ENCODE measurements at regions not wholly inside any gene's neighbourhood (a gene's known extent, or its start where the extent isn't known, plus 50 kb on each side); places are given as distances from the start of the nearest gene placed in this dataset.

DNA sequence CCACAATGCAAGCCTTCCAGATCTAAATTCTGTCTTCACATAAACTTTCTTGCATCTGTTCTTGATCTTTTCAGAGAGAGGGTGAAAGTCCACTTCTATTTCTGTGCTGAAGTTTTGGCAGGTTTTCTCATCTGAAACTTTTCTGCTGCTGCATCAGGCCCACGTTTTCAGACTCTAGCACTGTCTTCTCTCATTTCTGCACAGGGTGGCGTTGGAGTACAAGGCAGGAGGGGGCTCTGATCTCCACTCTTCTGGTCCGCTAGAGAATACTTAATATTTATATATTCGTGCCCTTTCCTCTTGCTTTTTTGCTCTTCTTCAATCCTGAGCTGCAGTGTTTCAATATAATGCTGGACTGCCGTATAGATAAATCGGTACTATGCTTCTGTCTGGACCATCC lies 204.0 kb upstream of the PRDM9 start:
- no peak for DNase-seq (ENCODE audit: low spot score)
- no peaks in the 10 kb centered on the region for H3K4me1 ChIP-seq (ENCODE audit: insufficient read depth, low read length, poor library complexity, severe bottlenecking)
- ChIA-PET CTCF (no interaction called here), POLR2A (ENCODE audit: low non-redundant PET) (no interaction called here)
- no peaks in the 10 kb centered on the region for H3K36me3 ChIP-seq (ENCODE audit: insufficient read depth, low read length, poor library complexity, severe bottlenecking)
- intact Hi-C loops (cut with micrococcal nuclease; ENCODE audit: unreplicated experiment), result no loop called here
- BruUV-seq (replicated peaks), result no TSS peak
- H3K9me3 ChIP-seq (ENCODE audit: low read depth, low read length, poor library complexity, severe bottlenecking), result no peaks in the 10 kb centered on the region
- TF ChIP-seq EZH2 (IDR thresholded peaks at IDR 0.05; ENCODE audit: borderline replicate concordance, low read depth, low read length, poor library complexity, severe bottlenecking), result no peak
- TF ChIP-seq CTCF (conservative IDR thresholded peaks at IDR 0.05; ENCODE audit: low read depth, low read length), result 0 out of 2 replicates have a peak, but pooled peaks have one; percentile 36
- no peak overlapping the region for H3K4me3 ChIP-seq (ENCODE audit: low read depth, low read length, poor library complexity, severe bottlenecking)
- H3K27ac ChIP-seq (ENCODE audit: low read depth, low read length, poor library complexity, severe bottlenecking), result no peak overlapping the region
- no peaks in the 10 kb centered on the region for H3K27me3 ChIP-seq (replicated peaks; ENCODE audit: insufficient read depth, low read depth, low read length, poor library complexity)

GRCh38 chr5:23302438-23302837 lies 205.0 kb upstream of the PRDM9 start:
- no peak overlapping the region for H3K4me3 ChIP-seq (ENCODE audit: low read depth, low read length, poor library complexity, severe bottlenecking)
- no TSS peak for BruUV-seq (replicated peaks)
- TF ChIP-seq CTCF (conservative IDR thresholded peaks at IDR 0.05; ENCODE audit: low read depth, low read length), result no peak
- TF ChIP-seq EZH2 (IDR thresholded peaks at IDR 0.05; ENCODE audit: borderline replicate concordance, low read depth, low read length, poor library complexity, severe bottlenecking), result no peak
- intact Hi-C loops (cut with micrococcal nuclease; ENCODE audit: unreplicated experiment), result no loop called here
- H3K4me1 ChIP-seq (ENCODE audit: insufficient read depth, low read length, poor library complexity, severe bottlenecking), result no peaks in the 10 kb centered on the region
- no peaks in the 10 kb centered on the region for H3K27me3 ChIP-seq (replicated peaks; ENCODE audit: insufficient read depth, low read depth, low read length, poor library complexity)
- ChIA-PET CTCF (interaction anchor here (1.1 kb wide), 1 partner anchor 94 kb away, joined by 3 read pairs; no protein-coding TSS in a partner anchor), POLR2A (ENCODE audit: low non-redundant PET) (no interaction called here)
- no peaks in the 10 kb centered on the region for H3K36me3 ChIP-seq (ENCODE audit: insufficient read depth, low read length, poor library complexity, severe bottlenecking)
- H3K9me3 ChIP-seq (ENCODE audit: low read depth, low read length, poor library complexity, severe bottlenecking), result no peaks in the 10 kb centered on the region
- DNase-seq (ENCODE audit: low spot score), result no peak
- no peak overlapping the region for H3K27ac ChIP-seq (ENCODE audit: low read depth, low read length, poor library complexity, severe bottlenecking)

GRCh38 chr5:23289162-23289561 lies 218.2 kb upstream of the PRDM9 start:
- no peak overlapping the region for H3K27ac ChIP-seq (ENCODE audit: low read depth, low read length, poor library complexity, severe bottlenecking)
- ChIA-PET POLR2A (ENCODE audit: low non-redundant PET) (no interaction called here), CTCF (interaction anchor here (0.5 kb wide), 1 partner anchor 318 kb away, joined by 4 read pairs; no protein-coding TSS in a partner anchor)
- H3K9me3 ChIP-seq (ENCODE audit: low read depth, low read length, poor library complexity, severe bottlenecking), result no peaks in the 10 kb centered on the region
- no peak for DNase-seq (ENCODE audit: low spot score)
- no peaks in the 10 kb centered on the region for H3K4me1 ChIP-seq (ENCODE audit: insufficient read depth, low read length, poor library complexity, severe bottlenecking)
- H3K27me3 ChIP-seq (replicated peaks; ENCODE audit: insufficient read depth, low read depth, low read length, poor library complexity), result no peaks in the 10 kb centered on the region
- intact Hi-C loops (cut with micrococcal nuclease; ENCODE audit: unreplicated experiment), result no loop called here
- TF ChIP-seq EZH2 (IDR thresholded peaks at IDR 0.05; ENCODE audit: borderline replicate concordance, low read depth, low read length, poor library complexity, severe bottlenecking), result no peak
- TF ChIP-seq CTCF (conservative IDR thresholded peaks at IDR 0.05; ENCODE audit: low read depth, low read length), result no peak
- no peak overlapping the region for H3K4me3 ChIP-seq (ENCODE audit: low read depth, low read length, poor library complexity, severe bottlenecking)
- no peaks in the 10 kb centered on the region for H3K36me3 ChIP-seq (ENCODE audit: insufficient read depth, low read length, poor library complexity, severe bottlenecking)
- no TSS peak for BruUV-seq (replicated peaks)
